Skeletal muscle tissue (tissue), 3 donors: ENCODE measurements at regions not wholly inside any gene's neighbourhood (a gene's known extent, or its start where the extent isn't known, plus 50 kb on each side); places are given as distances from the start of the nearest gene placed in this dataset.

Experiments
- H3K27ac ChIP-seq: one replicate; pipeline ENCODE4 v1.7.0; 2013; ENCODE audit warnings: mild to moderate bottlenecking, low read depth, low read length, inconsistent platforms
- H3K27me3 ChIP-seq, 3 donors: one replicate each; pipeline ENCODE4 v1.7.0; 2013; ENCODE audit warnings: low read length in 3 of 3; ENCODE audit not compliant: control insufficient read depth in 3 of 3, insufficient read depth in 3 of 3
- H3K36me3 ChIP-seq, 3 donors: one replicate each; pipeline ENCODE4 v1.7.0; 2013; ENCODE audit warnings: low read length in 3 of 3; ENCODE audit not compliant: control insufficient read depth in 3 of 3, insufficient read depth in 3 of 3
- H3K4me1 ChIP-seq, 3 donors: one replicate each; pipeline ENCODE4 v1.7.0; 2013; ENCODE audit warnings: low read length in 3 of 3, mild to moderate bottlenecking in 3 of 3; ENCODE audit not compliant: control insufficient read depth in 3 of 3, insufficient read depth in 3 of 3
- H3K4me3 ChIP-seq, 3 donors: one replicate each; pipeline ENCODE4 v1.7.0; 2013; ENCODE audit warnings: low read length in 3 of 3
- H3K9ac ChIP-seq, 3 donors: one replicate each; pipeline ENCODE4 v1.7.0; 2013; ENCODE audit warnings: low read length in 3 of 3, mild to moderate bottlenecking in 3 of 3, moderate library complexity in 2 of 3, low read depth in 1 of 3
- H3K9me3 ChIP-seq, 3 donors: one replicate each; pipeline ENCODE4 v1.7.0; 2013; ENCODE audit warnings: low read length in 3 of 3; ENCODE audit not compliant: control insufficient read depth in 3 of 3
- donor health status: Osteomylitis.

- Histone ChIP-seq H3K4me3 (no peak overlapping the region), H3K27me3 (no peaks in the 10 kb centered on the region), H3K4me1 (peaks cover 0 to 7% (median 3%) of the 10 kb centered on the region in 3 donors), H3K9ac (no peak overlapping the region), H3K27ac (no peak overlapping the region), H3K9me3 (no peaks in the 10 kb centered on the region), H3K36me3 (no peaks in the 10 kb centered on the region)
These were observed 238.7 kb upstream of the PRDM1 start for GRCh38 chr6:105847433-105847832.

DNA sequence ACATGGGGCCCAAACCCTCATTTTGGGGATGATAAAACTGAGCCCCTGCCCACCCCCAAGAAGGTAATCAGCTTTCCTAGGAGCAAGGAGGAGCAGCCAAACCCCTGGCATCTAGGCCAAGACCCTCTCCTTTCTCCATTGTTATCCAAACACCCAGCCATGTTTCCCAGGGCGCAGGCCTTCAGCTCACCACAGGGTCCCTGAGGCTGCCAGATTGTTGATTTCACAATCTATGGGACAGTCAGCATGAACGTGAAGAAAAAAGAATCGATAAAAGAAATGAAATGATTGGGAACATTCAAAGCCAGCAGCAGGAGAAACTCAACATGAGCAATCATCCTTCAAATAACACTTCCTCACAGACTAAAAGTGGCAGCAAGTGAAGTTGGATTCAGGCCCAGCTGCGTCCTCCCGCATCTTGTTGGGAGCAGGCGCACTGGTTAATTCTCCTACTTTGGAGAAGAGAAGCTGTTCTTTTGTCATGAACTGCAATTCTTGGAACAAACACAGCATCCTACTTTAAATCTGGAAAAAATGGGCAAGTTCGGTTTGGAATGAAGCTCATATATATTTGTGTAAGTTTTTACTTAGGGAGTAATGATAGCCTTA is 241.8 kb upstream of the PRDM1 start:
- no peak overlapping the region for H3K9ac ChIP-seq
- no peaks in the 10 kb centered on the region for H3K9me3 ChIP-seq
- H3K4me1 ChIP-seq = no peaks in the 10 kb centered on the region
- H3K36me3 ChIP-seq = no peaks in the 10 kb centered on the region
- H3K27ac ChIP-seq = no peak overlapping the region
- no peak overlapping the region for H3K4me3 ChIP-seq
- no peaks in the 10 kb centered on the region for H3K27me3 ChIP-seq

GRCh38 chr6:105839266-105839665 is 246.9 kb upstream of the PRDM1 start:
- Histone ChIP-seq H3K4me1 (no peaks in the 10 kb centered on the region), H3K9ac (no peak overlapping the region), H3K9me3 (no peaks in the 10 kb centered on the region)

GRCh38 chr6:105838171-105838570 is 248.0 kb upstream of the PRDM1 start:
- Histone ChIP-seq H3K9me3 (no peaks in the 10 kb centered on the region), H3K27ac (no peak overlapping the region), H3K9ac (no peak overlapping the region), H3K4me3 (no peak overlapping the region), H3K36me3 (no peaks in the 10 kb centered on the region), H3K4me1 (no peaks in the 10 kb centered on the region), H3K27me3 (no peaks in the 10 kb centered on the region)

More at GRCh38 chr6:105839266-105839665, 246.9 kb upstream of the PRDM1 start:
- no peaks in the 10 kb centered on the region for H3K27me3 ChIP-seq
- H3K36me3 ChIP-seq = no peaks in the 10 kb centered on the region
- no peak overlapping the region for H3K27ac ChIP-seq
- H3K4me3 ChIP-seq = no peak overlapping the region

- Histone ChIP-seq H3K27me3 (no peaks in the 10 kb centered on the region), H3K9ac (no peak overlapping the region), H3K27ac (no peak overlapping the region), H3K4me1 (no peaks in the 10 kb centered on the region), H3K36me3 (no peaks in the 10 kb centered on the region), H3K4me3 (no peak overlapping the region), H3K9me3 (no peaks in the 10 kb centered on the region)
These were observed 249.2 kb upstream of the PRDM1 start for GRCh38 chr6:105836889-105837288.

DNA sequence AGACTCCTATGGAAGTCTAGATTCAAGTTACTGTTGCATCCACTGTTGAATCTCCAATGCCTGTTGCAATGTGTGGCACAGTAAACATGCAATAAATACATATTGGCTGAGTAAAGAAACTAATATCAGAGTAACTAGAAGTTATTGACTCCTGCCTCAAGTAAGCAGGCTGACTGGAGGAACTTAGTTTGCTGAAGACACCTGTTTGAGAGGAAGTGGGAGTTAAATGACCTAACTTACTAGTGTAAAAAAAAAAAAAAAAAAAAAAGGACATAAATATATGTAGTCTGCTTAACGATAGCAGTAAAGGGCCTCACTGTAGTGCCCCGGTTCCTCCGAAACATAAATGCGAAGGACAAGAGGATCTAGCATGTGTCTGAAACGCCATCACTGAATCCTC is 249.8 kb upstream of the PRDM1 start:
- H3K9me3 ChIP-seq = no peaks in the 10 kb centered on the region
- H3K4me1 ChIP-seq = no peaks in the 10 kb centered on the region
- no peaks in the 10 kb centered on the region for H3K27me3 ChIP-seq

GRCh38 chr6:105835373-105835772 is 250.8 kb upstream of the PRDM1 start:
- Histone ChIP-seq H3K27ac (no peak overlapping the region), H3K4me3 (no peak overlapping the region), H3K9ac (no peak overlapping the region), H3K36me3 (no peaks in the 10 kb centered on the region), H3K4me1 (no peaks in the 10 kb centered on the region), H3K9me3 (no peaks in the 10 kb centered on the region), H3K27me3 (no peaks in the 10 kb centered on the region)

More for the DNA sequence above, 249.8 kb upstream of the PRDM1 start:
- Histone ChIP-seq H3K9ac (no peak overlapping the region), H3K36me3 (no peaks in the 10 kb centered on the region), H3K4me3 (no peak overlapping the region), H3K27ac (no peak overlapping the region)

DNA sequence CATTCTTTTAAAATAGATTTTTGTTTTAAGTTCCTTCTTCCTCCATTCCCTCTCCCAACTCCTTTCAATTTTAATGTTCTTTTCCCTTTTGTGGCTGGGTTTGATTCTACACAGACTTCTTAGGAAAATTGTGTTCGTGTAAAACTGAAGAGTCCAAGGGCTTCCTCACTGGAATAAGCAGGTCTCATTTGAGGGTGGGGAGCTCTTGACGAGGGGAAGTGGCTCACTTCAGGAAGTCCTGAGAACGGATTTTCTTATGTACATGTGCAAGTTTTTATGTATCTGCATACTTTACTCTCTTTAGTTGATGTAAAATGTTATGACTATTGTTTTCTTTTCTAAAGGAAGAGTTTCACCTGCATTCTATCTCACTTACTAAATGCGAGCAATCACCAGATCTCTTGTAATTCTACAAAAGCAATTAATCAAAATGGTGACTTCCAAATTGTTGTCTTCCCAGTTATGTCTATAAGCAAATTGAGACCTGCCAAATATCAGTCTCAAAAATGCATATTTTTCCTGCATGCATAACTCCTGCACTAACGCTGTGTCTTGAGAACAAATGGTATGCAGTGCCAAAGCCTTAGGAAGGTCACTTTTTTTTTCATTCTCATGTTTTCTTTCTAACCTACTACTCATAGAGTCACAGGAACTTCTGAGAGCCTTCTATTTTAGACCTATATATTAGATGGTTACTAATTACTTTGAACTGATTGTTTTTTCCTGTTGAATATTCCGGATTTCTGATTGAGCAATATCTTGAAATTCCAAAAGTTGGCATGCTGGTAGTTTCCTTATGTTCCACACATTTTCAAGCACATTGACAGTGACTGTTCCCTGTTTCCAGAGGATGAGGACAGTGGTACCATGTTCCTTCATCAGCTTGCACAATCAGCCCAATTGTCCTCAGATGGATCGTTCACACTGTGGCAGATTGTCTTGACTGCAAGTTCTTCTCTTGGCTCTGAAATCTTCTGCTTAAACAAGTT is 251.9 kb upstream of the PRDM1 start:
- no peak overlapping the region for H3K4me3 ChIP-seq
- no peaks in the 10 kb centered on the region for H3K36me3 ChIP-seq

GRCh38 chr6:105832313-105832761 is 253.8 kb upstream of the PRDM1 start:
- H3K27me3 ChIP-seq = no peaks in the 10 kb centered on the region
- H3K9me3 ChIP-seq = no peaks in the 10 kb centered on the region
- no peak overlapping the region for H3K4me3 ChIP-seq
- no peaks in the 10 kb centered on the region for H3K4me1 ChIP-seq
- H3K36me3 ChIP-seq = no peaks in the 10 kb centered on the region
- no peak overlapping the region for H3K27ac ChIP-seq
- no peak overlapping the region for H3K9ac ChIP-seq

More for the DNA sequence above, 251.9 kb upstream of the PRDM1 start:
- Histone ChIP-seq H3K27me3 (no peaks in the 10 kb centered on the region), H3K4me1 (no peaks in the 10 kb centered on the region), H3K27ac (no peak overlapping the region), H3K9me3 (no peaks in the 10 kb centered on the region), H3K9ac (no peak overlapping the region)
